ENCODE measurements at regions not wholly inside any gene's neighbourhood (a gene's known extent, or its start where the extent isn't known, plus 50 kb on each side); places are given as distances from the start of the nearest gene placed in this dataset.

DNA sequence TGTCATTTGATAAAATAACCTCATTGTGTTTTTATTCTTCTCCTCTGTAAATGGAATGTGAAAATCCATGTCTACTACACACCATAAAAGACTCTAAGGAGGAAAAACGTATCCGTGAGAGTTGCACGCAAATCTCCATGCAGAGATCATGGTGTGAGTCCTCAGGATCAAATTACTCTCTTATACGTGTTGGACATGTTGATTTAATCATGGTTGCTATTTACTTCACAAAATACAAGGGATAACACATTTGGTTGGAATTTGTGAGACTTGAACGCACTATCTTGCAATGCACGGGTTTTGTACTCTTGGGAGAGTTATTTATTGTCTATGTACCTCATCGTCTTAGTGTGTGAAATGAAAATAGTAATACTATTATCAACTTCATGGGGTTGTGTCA lies 128.0 kb upstream of the RASSF8 start:
- TF ChIP-seq, protein P1, sequence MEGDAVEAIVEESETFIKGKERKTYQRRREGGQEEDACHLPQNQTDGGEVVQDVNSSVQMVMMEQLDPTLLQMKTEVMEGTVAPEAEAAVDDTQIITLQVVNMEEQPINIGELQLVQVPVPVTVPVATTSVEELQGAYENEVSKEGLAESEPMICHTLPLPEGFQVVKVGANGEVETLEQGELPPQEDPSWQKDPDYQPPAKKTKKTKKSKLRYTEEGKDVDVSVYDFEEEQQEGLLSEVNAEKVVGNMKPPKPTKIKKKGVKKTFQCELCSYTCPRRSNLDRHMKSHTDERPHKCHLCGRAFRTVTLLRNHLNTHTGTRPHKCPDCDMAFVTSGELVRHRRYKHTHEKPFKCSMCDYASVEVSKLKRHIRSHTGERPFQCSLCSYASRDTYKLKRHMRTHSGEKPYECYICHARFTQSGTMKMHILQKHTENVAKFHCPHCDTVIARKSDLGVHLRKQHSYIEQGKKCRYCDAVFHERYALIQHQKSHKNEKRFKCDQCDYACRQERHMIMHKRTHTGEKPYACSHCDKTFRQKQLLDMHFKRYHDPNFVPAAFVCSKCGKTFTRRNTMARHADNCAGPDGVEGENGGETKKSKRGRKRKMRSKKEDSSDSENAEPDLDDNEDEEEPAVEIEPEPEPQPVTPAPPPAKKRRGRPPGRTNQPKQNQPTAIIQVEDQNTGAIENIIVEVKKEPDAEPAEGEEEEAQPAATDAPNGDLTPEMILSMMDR (IDR thresholded peaks at IDR 0.05; ENCODE audit: insufficient read depth, missing control alignments) = no peak
- DNase-seq (ENCODE audit: insufficient read length, low spot score) (no peak), FAIRE-seq (no peak)

DNA sequence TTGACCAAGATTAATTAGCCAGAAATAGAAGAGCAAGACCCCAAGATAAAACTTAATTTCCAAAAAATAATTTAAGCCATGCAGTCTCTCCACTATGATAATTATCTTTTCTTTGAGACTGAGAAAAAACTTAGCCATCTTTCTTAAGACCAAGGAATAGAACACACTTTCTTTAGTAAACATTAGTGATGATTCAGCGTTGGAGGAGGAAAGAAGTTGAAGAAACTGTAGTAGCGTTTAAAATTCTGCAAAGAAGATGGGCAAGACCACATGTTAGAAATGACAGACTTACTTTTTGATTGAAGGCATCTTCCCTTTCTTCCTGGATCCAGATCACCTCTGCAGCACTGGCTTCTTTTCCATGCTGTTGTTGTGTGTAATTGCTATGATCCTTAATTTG lies 124.8 kb upstream of the RASSF8 start:
- DNase-seq (ENCODE audit: insufficient read length, low spot score) = no peak
- no peak for FAIRE-seq
- TF ChIP-seq, protein P1 (IDR thresholded peaks at IDR 0.05; ENCODE audit: insufficient read depth, missing control alignments) = no peak

DNA sequence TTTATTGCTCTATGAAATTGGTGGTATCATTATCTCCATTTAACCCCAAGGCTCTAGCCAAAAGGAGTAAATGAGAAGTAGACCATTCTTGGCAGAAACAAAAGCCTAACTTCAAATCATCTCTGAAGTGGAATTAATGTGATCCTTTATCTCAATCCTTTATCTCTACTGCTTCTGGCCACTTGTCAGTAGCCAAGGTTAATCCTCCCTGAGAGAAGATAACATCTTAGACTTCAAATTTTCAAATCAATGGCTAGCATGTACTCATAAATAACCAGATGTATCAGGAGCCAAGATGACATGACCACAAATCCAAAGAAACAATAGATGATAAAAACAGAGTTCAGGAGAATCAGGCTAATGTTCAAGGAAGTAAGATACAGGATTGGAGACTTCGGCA lies 123.1 kb upstream of the RASSF8 start:
- no peak for DNase-seq (ENCODE audit: insufficient read length, low spot score)
- TF ChIP-seq, protein P1 (IDR thresholded peaks at IDR 0.05; ENCODE audit: insufficient read depth, missing control alignments) = no peak
- no peak for FAIRE-seq

DNA sequence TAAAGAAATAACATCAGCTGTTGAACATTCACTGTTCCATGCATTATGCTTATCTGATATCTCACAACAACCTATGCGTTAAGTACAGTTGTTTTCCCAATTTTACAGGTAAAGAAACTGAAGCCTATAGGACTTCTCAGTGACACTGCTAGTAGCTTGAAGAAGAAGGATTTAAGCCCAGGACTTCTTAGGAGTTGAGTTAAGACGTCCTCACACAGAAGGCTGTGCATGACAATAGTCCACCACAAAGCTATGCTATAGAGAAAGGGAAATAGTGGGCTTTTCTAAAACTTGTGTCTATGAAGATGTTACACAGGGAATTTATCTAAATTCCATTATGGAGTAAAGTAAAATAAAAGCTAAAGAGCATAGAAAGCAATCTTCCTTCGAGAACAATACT lies 120.5 kb upstream of the RASSF8 start:
- TF ChIP-seq, protein P1 (IDR thresholded peaks at IDR 0.05; ENCODE audit: insufficient read depth, missing control alignments) = no peak
- DNase-seq (ENCODE audit: insufficient read length, low spot score) = no peak
- no peak for FAIRE-seq

DNA sequence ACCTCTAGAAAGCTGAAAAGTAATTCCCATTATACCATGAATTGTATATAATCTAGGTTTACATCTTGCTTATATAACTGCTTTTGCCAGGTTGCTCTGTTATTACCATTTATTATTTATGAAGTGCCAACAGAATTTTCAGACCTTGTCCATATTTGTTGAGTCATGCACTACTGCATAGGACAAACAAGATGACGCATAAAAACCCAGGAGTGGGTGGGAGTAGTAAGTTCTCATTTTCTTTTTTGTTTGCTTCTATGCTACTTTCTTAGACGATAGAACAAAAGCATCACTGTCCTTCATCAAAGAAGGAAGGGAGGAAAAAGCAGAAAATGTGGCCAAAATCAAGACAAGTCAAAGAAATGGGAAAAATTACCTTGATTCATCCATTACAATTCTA lies 119.0 kb upstream of the RASSF8 start:
- TF ChIP-seq, protein P1 (IDR thresholded peaks at IDR 0.05; ENCODE audit: insufficient read depth, missing control alignments) = no peak
- DNase-seq (ENCODE audit: insufficient read length, low spot score) = no peak
- FAIRE-seq = no peak

DNA sequence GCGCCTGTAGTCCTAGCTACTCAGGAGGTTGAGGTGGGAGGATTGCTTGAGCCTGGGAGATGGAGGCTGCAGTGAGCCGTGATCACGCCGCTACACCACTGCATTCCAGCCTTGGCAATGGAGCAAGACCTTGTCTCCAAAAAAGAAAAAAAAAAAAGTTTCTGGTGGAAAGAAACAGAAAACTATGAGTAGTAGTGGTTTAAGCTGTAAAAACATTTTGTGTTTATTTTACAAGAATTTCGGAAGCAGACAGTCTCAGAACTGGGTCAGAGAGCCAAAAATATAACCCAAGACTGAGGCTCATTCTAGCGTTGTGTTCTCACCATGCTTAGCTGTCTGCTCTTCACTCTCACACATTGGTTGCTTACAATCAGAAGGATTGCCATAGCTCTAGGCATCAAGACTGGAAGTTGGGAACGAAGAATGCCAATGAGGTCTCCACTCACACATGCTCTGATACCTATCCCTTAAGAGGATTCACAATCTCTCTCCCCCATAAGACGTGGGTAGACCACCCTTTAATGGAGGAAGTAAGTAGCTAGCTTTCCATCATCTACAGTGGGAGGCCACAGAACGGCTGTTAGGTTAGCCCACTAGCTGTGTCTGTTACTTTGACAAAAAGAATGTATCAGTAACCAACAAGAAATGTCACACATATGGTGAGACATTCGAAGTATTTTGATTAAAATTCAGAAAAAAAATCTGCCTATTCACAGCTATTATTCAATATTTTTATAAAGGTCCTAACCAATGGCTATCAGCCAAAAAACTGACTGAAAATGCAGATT lies 117.6 kb upstream of the RASSF8 start:
- TF ChIP-seq, protein P1 (IDR thresholded peaks at IDR 0.05; ENCODE audit: insufficient read depth, missing control alignments) = no peak
- DNase-seq (ENCODE audit: insufficient read length, low spot score) (no peak), FAIRE-seq (no peak)

DNA sequence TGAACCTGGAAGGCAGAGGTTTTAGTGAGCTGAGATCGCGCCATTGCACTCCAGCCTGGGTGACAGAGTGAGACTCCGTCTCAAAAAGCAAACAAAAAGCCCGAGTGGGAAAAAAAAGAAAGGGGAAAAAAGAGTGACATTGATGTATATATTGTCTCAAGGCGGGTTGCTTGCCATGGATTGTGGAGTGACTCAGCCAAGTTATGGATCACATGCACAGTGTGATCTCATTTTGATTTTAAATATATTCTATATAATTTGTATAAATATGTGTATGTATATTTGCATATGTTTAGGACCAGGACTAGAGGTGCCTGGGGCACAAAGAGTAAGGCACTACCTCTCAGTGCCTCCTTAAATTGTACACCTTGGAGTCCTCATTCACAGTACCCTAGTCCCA lies 116.2 kb upstream of the RASSF8 start:
- TF ChIP-seq, protein P1 (IDR thresholded peaks at IDR 0.05; ENCODE audit: insufficient read depth, missing control alignments) = no peak
- FAIRE-seq = no peak
- DNase-seq (ENCODE audit: insufficient read length, low spot score) = no peak
